PC-3 (cell line): ENCODE measurements at regions not wholly inside any gene's neighbourhood (a gene's known extent, or its start where the extent isn't known, plus 50 kb on each side); places are given as distances from the start of the nearest gene placed in this dataset.

ENCODE experiments used
- ATAC-seq: fragments of 200-7000 bp; cut with Tn5 transposase; 2 replicates; pipeline ENCODE4 v1.9.1; 2020; ENCODE audit warnings: mild to moderate bottlenecking, moderate library complexity
- BruUV-seq: library from RNA; stranded (reverse); fragments of 400-500 nt; replicated peaks from 2 replicates; lab custom pipeline; 2021; lab: Mats Ljungman, UMichigan
- CTCF ChIA-PET: fragments of 300-600 bp; sonication (Branson Sonifier 250); formaldehyde crosslinking; loops from one replicate; lab custom pipeline; 2022; ENCODE audit warnings: antibody characterized with exemption; lab: Charles Lee
- POLR2A ChIA-PET: fragments of 300-600 bp; sonication (Branson Sonifier 250); formaldehyde crosslinking; loops from one replicate; lab custom pipeline; 2022; ENCODE audit warnings: antibody characterized with exemption; ENCODE audit not compliant: unreplicated experiment; lab: Charles Lee
- DNase-seq: peaks from one replicate; pipeline ENCODE4 v3.0.0-alpha.2; 2015
- H2AFZ ChIP-seq: fragments of 300-600 bp; sonication (generic); 2 replicates; pipeline ENCODE4 v1.6.0; 2016; ENCODE audit warnings: antibody characterized with exemption, low read length
- H3F3A ChIP-seq: fragments of 300-600 bp; sonication (generic); one replicate; pipeline ENCODE4 v1.6.0; 2017; ENCODE audit warnings: antibody characterized with exemption, low read length, control low read depth, mild to moderate bottlenecking; ENCODE audit not compliant: unreplicated experiment
- H3K27ac ChIP-seq: fragments of 300-600 bp; sonication (generic); 2 replicates; pipeline ENCODE4 v1.5.1; 2016; ENCODE audit warnings: mild to moderate bottlenecking, low read length
- H3K27me3 ChIP-seq: fragments of 300-600 bp; sonication (generic); 2 replicates; pipeline ENCODE4 v1.6.1; 2016; ENCODE audit warnings: low read length, mixed read lengths
- H3K36me3 ChIP-seq: fragments of 300-600 bp; sonication (generic); 2 replicates; pipeline ENCODE4 v1.6.1; 2016; ENCODE audit warnings: low read depth, mixed run types, low read length, mixed read lengths
- H3K4me1 ChIP-seq: fragments of 300-600 bp; sonication (generic); 2 replicates; pipeline ENCODE4 v1.5.1; 2016; ENCODE audit warnings: low read length; ENCODE audit not compliant: insufficient read depth
- H3K4me2 ChIP-seq: fragments of 300-600 bp; sonication (generic); 2 replicates; pipeline ENCODE4 v1.6.0; 2016; ENCODE audit warnings: low read length
- H3K4me3 ChIP-seq: fragments of 300-600 bp; sonication (generic); 2 replicates; pipeline ENCODE4 v1.5.1; 2016; ENCODE audit warnings: mild to moderate bottlenecking, low read length, mixed read lengths
- H3K79me2 ChIP-seq: fragments of 300-600 bp; sonication (generic); 2 replicates; pipeline ENCODE4 v1.6.1; 2017; ENCODE audit warnings: low read length, mixed read lengths
- H3K9ac ChIP-seq: fragments of 300-600 bp; sonication (generic); 2 replicates; pipeline ENCODE4 v1.6.0; 2016; ENCODE audit warnings: mild to moderate bottlenecking, low read length
- H3K9me2 ChIP-seq: fragments of 300-600 bp; sonication (generic); replicated peaks from 2 replicates; pipeline ENCODE4 v1.6.1; 2016; ENCODE audit warnings: mixed run types, low read length, mixed read lengths
- H3K9me3 ChIP-seq: fragments of 300-600 bp; sonication (generic); 2 replicates; pipeline ENCODE4 v1.6.1; 2016; ENCODE audit warnings: low read length, mixed read lengths
- H4K20me1 ChIP-seq: fragments of 300-600 bp; sonication (generic); 2 replicates; pipeline ENCODE4 v1.6.1; 2016; ENCODE audit warnings: low read length, mixed read lengths
- EZH2 ChIP-seq: fragments of 300-600 bp; sonication (generic); IDR thresholded peaks from one replicate; pipeline ENCODE4 v1.6.1; 2017; ENCODE audit warnings: antibody characterized with exemption, mild to moderate bottlenecking, low read length; ENCODE audit not compliant: unreplicated experiment
- EZH2phosphoT487 ChIP-seq: fragments of 300-600 bp; sonication (generic); IDR thresholded peaks from 2 replicates; pipeline ENCODE4 v1.6.1; 2018; ENCODE audit warnings: mild to moderate bottlenecking, antibody characterized with exemption, low read length, borderline replicate concordance
- intact Hi-C: fragments of 100-400 bp; cut with micrococcal nuclease; formaldehyde crosslinking; loops from 2 replicates; pipeline ENCODE4 v1.9.0; 2023
- TF ChIP-seq, protein P1 (sequence below): fragments of 300-600 bp; sonication (generic); conservative IDR thresholded peaks from 2 replicates; pipeline ENCODE4 v1.5.1; 2017; ENCODE audit warnings: antibody characterized with exemption, low read depth, mild to moderate bottlenecking, low read length

GRCh38 chr4:114476310-114476709, 122.3 kb upstream of the UGT8 start:
- intact Hi-C loops, result no loop called here
- Histone ChIP-seq H3K4me1 (no peaks in the 10 kb centered on the region), H3K27ac (no peak overlapping the region), H3K27me3 (no peaks in the 10 kb centered on the region), H2AFZ (no peak overlapping the region), H3K9me2 (no peaks in the 10 kb centered on the region), H3K9me3 (no peaks in the 10 kb centered on the region), H3K36me3 (no peaks in the 10 kb centered on the region), H3K79me2 (no peaks in the 10 kb centered on the region), H4K20me1 (no peaks in the 10 kb centered on the region), H3K4me2 (no peak overlapping the region), H3F3A (no peaks in the 10 kb centered on the region), H3K9ac (no peak overlapping the region), H3K4me3 (no peak overlapping the region)
- BruUV-seq, result no TSS peak
- ATAC-seq (no peak), DNase-seq (no peak)
- POLR2A ChIA-PET, result no interaction called here
- CTCF ChIA-PET, result no interaction called here
- TF ChIP-seq EZH2phosphoT487 (no peak), EZH2 (no peak)
- TF ChIP-seq, protein P1, sequence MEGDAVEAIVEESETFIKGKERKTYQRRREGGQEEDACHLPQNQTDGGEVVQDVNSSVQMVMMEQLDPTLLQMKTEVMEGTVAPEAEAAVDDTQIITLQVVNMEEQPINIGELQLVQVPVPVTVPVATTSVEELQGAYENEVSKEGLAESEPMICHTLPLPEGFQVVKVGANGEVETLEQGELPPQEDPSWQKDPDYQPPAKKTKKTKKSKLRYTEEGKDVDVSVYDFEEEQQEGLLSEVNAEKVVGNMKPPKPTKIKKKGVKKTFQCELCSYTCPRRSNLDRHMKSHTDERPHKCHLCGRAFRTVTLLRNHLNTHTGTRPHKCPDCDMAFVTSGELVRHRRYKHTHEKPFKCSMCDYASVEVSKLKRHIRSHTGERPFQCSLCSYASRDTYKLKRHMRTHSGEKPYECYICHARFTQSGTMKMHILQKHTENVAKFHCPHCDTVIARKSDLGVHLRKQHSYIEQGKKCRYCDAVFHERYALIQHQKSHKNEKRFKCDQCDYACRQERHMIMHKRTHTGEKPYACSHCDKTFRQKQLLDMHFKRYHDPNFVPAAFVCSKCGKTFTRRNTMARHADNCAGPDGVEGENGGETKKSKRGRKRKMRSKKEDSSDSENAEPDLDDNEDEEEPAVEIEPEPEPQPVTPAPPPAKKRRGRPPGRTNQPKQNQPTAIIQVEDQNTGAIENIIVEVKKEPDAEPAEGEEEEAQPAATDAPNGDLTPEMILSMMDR, result no peak

DNA sequence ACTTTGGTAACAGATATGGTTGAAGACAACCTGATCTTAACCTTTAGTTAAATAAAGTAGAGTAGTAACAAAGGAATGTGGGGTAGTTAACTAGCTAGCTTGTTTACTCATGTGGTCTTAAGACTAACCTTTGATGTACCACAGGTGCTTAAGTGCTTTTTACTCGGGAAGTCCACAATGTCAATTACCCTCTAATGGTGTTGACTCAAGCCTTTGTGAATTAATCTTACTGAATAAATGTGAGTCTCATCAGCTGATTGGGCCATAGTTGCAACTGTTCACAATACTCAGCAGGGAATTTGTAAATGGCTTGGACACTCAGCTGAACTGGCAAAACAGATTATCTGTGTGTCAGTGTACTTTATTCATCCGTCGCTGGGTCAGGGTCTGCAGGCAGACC, 119.0 kb upstream of the UGT8 start:
- intact Hi-C loops, result no loop called here
- Histone ChIP-seq H3K36me3 (no peaks in the 10 kb centered on the region), H3K9me2 (no peaks in the 10 kb centered on the region), H3K27me3 (no peaks in the 10 kb centered on the region), H3K79me2 (no peaks in the 10 kb centered on the region), H3K9me3 (no peaks in the 10 kb centered on the region), H3K27ac (no peak overlapping the region), H3K4me3 (no peak overlapping the region), H4K20me1 (no peaks in the 10 kb centered on the region), H3K4me1 (no peaks in the 10 kb centered on the region), H3K9ac (no peak overlapping the region), H3F3A (no peaks in the 10 kb centered on the region), H3K4me2 (no peak overlapping the region), H2AFZ (no peak overlapping the region)
- ChIA-PET POLR2A (no interaction called here), CTCF (no interaction called here)
- DNase-seq (no peak), ATAC-seq (no peak)
- TF ChIP-seq EZH2phosphoT487, result no peak
- no peak for TF ChIP-seq EZH2
- TF ChIP-seq, protein P1, result no peak
- no TSS peak for BruUV-seq

DNA sequence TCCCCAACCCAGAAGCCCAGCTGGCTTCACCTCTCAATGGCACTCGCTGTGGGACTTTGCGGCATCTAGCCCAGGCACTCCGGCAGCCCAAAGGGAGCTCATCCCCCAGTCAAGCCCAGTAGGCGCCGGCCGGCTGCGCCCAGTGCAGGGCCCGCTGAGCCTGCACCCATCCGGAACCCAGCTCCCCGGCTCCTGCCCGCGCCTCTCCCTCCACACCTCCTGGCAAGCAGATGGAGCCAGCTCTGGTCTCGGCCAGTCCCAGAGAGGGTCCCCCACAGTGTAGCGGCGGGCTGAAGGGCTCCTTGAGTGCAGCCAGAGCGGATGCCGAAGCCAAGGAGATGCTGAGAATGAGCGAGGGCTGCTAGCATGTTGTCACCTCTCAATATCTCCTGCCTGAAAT, 116.8 kb upstream of the UGT8 start:
- H3K79me2 ChIP-seq, result no peaks in the 10 kb centered on the region
- TF ChIP-seq, protein P1, result no peak
- TF ChIP-seq EZH2 (no peak), EZH2phosphoT487 (no peak)
- H3K4me1 ChIP-seq, result no peaks in the 10 kb centered on the region
- ATAC-seq, result no peak
- DNase-seq, result no peak
- intact Hi-C loops, result no loop called here
- ChIA-PET POLR2A (no interaction called here), CTCF (no interaction called here)
- no peaks in the 10 kb centered on the region for H3F3A ChIP-seq
- no peak overlapping the region for H2AFZ ChIP-seq
- BruUV-seq, result no TSS peak
- H3K4me3 ChIP-seq, result no peak overlapping the region
- H4K20me1 ChIP-seq, result no peaks in the 10 kb centered on the region
- H3K9me3 ChIP-seq, result no peaks in the 10 kb centered on the region
- H3K4me2 ChIP-seq, result no peak overlapping the region
- H3K9me2 ChIP-seq, result no peaks in the 10 kb centered on the region
- H3K27me3 ChIP-seq, result no peaks in the 10 kb centered on the region
- no peaks in the 10 kb centered on the region for H3K36me3 ChIP-seq
- no peak overlapping the region for H3K27ac ChIP-seq
- H3K9ac ChIP-seq, result no peak overlapping the region
